ENCODE measurements at regions not wholly inside any gene's neighbourhood (a gene's known extent, or its start where the extent isn't known, plus 50 kb on each side); places are given as distances from the start of the nearest gene placed in this dataset.

DNA sequence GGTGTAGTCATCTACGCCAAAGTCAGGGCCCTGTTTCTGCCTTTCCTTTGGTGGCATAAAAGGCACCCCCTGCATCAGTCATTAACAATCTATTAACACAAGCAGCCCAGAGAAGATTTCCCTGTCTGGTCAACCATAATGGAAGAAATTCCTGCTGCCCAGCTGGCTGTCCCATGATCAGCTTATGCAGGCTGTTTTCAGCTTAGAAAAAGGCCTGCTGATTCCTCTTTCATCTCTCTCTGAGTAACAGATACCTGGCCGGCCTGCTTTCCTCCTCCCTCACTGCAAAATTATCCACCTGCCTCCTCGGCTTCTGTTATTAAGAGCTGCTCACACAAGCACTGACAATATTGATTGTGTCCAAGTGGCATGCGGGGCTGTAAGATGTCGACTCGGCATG lies 70.3 kb upstream of the MMP2 start:
- no peaks in the 10 kb centered on the region for H4K20me1 ChIP-seq (ENCODE audit: insufficient read depth)
- no peak overlapping the region for H3K9ac ChIP-seq (ENCODE audit: low read length)
- DNase-seq (ENCODE audit: low read depth, low spot score) (no peak), ATAC-seq (no peak)
- no peaks in the 10 kb centered on the region for H3K36me3 ChIP-seq (ENCODE audit: control insufficient read depth in 1 of 2, insufficient read depth in 2 of 2, low read length in 2 of 2)
- TF ChIP-seq ZNF274 (IDR thresholded peaks at IDR 0.05; ENCODE audit: low read depth, low read length) (no peak), TCF7L2 (IDR thresholded peaks at IDR 0.05; ENCODE audit: borderline replicate concordance, extremely low read depth, insufficient read depth, insufficient read length) (no peak), RAD21 (IDR thresholded peaks at IDR 0.05; ENCODE audit: low read depth) (no peak), SRF (IDR thresholded peaks at IDR 0.05; ENCODE audit: low read depth) (no peak), EGR1 (IDR thresholded peaks at IDR 0.05; ENCODE audit: low read depth) (no peak), EZH2phosphoT487 (IDR thresholded peaks at IDR 0.05; ENCODE audit: borderline replicate concordance) (no peak), POLR2AphosphoS5 (IDR thresholded peaks at IDR 0.05; ENCODE audit: low read depth, low read length) (no peak), YY1 (IDR thresholded peaks at IDR 0.05; ENCODE audit: extremely low read depth, insufficient replicate concordance, low read depth, low read length) (no peak), ZFX (IDR thresholded peaks at IDR 0.05) (no peak), ELF1 (IDR thresholded peaks at IDR 0.05; ENCODE audit: borderline replicate concordance, low read depth) (no peak)
- TF ChIP-seq, protein P1, sequence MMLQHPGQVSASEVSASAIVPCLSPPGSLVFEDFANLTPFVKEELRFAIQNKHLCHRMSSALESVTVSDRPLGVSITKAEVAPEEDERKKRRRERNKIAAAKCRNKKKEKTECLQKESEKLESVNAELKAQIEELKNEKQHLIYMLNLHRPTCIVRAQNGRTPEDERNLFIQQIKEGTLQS (IDR thresholded peaks at IDR 0.05): no peak
- TF ChIP-seq, protein P2, sequence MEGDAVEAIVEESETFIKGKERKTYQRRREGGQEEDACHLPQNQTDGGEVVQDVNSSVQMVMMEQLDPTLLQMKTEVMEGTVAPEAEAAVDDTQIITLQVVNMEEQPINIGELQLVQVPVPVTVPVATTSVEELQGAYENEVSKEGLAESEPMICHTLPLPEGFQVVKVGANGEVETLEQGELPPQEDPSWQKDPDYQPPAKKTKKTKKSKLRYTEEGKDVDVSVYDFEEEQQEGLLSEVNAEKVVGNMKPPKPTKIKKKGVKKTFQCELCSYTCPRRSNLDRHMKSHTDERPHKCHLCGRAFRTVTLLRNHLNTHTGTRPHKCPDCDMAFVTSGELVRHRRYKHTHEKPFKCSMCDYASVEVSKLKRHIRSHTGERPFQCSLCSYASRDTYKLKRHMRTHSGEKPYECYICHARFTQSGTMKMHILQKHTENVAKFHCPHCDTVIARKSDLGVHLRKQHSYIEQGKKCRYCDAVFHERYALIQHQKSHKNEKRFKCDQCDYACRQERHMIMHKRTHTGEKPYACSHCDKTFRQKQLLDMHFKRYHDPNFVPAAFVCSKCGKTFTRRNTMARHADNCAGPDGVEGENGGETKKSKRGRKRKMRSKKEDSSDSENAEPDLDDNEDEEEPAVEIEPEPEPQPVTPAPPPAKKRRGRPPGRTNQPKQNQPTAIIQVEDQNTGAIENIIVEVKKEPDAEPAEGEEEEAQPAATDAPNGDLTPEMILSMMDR (IDR thresholded peaks at IDR 0.05 in 2 of 3, conservative IDR thresholded peaks at IDR 0.05 in 1 of 3; ENCODE audit: borderline replicate concordance in 1 of 3, insufficient read depth in 1 of 3, low read depth in 2 of 3, low read length in 2 of 3): no peak
- H3K9me2 ChIP-seq (ENCODE audit: insufficient read depth): no peaks in the 10 kb centered on the region
- POLR2A ChIA-PET: no interaction called here
- no peaks in the 10 kb centered on the region for H3K4me1 ChIP-seq (ENCODE audit: control insufficient read depth in 1 of 2, insufficient read depth in 2 of 2, low read length in 2 of 2)
- peaks cover 69% of the 10 kb centered on the region for H3K27me3 ChIP-seq (ENCODE audit: insufficient read depth, low read length)
- H3K4me3 ChIP-seq (replicated peaks in 1 of 2; ENCODE audit: low read depth in 1 of 2, low read length in 2 of 2): no peak overlapping the region
- H3K9me3 ChIP-seq (ENCODE audit: control insufficient read depth in 1 of 2, insufficient read depth in 1 of 2, low read depth in 1 of 2, low read length in 2 of 2): no peaks in the 10 kb centered on the region
- CTCF ChIA-PET: no interaction called here
- no TSS peak for BruUV-seq (replicated peaks)
- no peaks in the 10 kb centered on the region for H3K79me2 ChIP-seq (ENCODE audit: insufficient read depth, low read length)
- H3K4me2 ChIP-seq (ENCODE audit: low read length): no peak overlapping the region
- no peak overlapping the region for H2AFZ ChIP-seq (ENCODE audit: low read depth, low read length, poor library complexity, severe bottlenecking)
- no peak overlapping the region for H3K27ac ChIP-seq (ENCODE audit: low read depth, low read length)
- intact Hi-C loops (cut with micrococcal nuclease): no loop called here
- RAD21 ChIA-PET (ENCODE audit: low non-redundant PET in 1 of 2, low total read pairs in 2 of 2, uncharacterized antibody in 2 of 2, unreplicated experiment in 2 of 2): no interaction called here
